ENCODE measurements at regions not wholly inside any gene's neighbourhood (a gene's known extent, or its start where the extent isn't known, plus 50 kb on each side); places are given as distances from the start of the nearest gene placed in this dataset.
"Not testable (repeated sequence)": the region's sequence is repeated elsewhere in the genome, so short reads cannot be mapped to it uniquely, and the experiment has no call there.

GRCh38 chr12:62003226-62003625 lies 257.0 kb upstream of the USP15 start:
- DNase-seq (ENCODE audit: low spot score): no peak

DNA sequence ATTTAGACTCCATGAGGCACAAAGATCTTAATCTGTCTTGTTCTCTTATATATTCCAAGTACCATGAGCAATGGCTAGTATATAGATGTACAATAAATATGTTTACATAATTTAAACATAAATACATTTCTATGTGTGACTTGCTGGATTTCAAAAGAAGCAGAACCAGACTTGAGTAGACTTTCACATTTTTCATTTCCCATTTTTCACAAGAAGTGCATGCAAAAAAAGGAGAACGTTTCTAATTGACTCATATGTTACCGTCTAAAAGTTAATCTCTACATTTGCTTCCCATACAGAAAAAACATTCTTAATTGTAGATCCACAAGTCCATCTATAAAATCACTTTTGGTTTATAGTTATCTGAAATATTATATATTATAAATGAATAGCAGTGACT lies 256.5 kb upstream of the USP15 start:
- DNase-seq (ENCODE audit: low spot score): no peak

DNA sequence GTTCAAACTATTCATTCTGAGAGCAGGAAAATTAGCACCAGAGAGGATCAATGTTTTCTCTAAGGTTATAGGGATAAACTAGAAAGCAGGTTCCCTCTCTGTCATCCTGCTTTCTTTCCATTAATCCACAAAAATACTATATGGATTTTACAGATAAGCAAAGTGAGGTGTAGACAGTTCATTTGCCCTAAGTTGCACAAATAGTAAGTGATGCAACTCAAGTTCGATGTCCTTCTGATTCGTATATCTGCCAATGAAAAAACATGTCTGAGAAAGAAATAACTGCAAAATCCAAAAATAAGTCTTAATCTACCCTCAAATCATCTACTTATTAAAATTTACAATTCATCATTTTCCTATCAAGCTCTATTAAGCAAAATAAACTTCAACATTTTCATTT lies 254.6 kb upstream of the USP15 start:
- no peak for DNase-seq (ENCODE audit: low spot score)

DNA sequence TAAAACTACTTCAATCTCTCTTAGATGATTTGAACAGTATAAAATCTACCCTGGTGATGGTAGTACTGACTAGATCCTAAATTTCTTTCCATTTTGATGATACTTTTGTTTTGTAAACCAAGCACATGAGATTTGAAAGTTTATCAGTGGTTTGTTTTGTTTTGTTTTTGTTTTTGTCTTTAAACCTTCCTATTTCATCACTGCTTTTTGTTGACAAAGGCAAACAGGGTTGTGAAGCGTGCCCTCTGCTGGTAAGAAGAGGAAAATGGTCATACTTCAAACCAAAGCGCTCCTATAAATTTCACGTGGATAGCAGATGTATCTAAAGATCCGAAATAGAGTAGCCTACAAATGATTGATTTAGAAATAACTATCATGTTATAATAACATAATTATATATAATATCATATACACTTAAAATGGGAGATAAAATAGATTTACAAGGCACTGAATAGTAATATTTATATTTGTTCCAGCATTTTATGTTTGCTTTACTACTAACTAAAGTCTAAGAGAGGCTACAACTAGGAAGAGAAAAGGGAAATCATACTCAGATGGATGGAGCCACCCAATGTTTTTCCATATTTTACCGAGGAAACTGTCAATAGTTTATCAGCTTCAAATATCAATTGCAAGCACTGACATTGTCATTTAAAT lies 254.0 kb upstream of the USP15 start:
- DNase-seq (ENCODE audit: low spot score): peak; percentile 11

DNA sequence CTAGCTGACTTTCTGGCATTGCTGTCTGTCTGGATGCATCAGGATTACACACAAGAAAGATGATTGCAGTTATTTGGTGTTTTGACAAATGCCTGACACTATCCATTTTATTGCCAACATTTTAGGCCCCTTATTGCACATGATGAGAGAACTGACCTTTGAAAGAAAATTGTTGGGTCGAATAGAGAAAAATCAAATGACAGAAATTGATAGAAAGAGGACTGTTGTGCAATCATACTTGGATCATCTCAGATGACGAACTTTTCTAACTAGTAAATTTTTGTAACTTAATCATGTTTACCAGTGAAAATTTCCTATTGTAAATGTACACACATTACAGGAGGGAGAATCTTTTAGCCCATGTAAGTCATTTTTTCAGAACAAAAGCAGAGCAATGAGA lies 251.5 kb upstream of the USP15 start:
- DNase-seq (ENCODE audit: low spot score): no peak

- DNase-seq (ENCODE audit: low spot score): no peak
Observed at GRCh38 chr12:62009445-62009844, 250.8 kb upstream of the USP15 start.

- not testable (repeated sequence) for DNase-seq (ENCODE audit: low spot score)
Observed at GRCh38 chr12:62010331-62010906, 249.8 kb upstream of the USP15 start.

- not testable (repeated sequence) for DNase-seq (ENCODE audit: low spot score)
Observed at GRCh38 chr12:62010973-62011372, 249.2 kb upstream of the USP15 start.

DNA sequence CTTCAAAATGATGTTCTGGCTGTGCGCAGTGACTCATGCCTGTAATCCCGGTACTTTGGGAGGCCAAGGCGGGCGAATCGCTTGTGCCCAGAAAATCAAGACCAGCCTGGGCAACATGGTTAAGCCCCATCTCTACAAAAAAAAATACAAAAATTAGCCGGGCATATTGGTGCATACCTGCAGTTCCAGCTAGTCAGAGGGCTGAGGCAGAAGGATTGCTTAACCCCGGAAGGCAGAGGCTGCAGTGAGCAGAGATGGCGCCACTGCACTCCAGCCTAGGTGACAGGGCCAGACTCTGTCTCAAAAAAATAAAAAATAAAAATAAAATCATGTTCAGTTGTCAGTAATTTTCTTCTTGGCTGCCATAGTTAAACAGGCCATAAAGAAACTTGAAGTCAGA lies 245.9 kb upstream of the USP15 start:
- no peak for DNase-seq (ENCODE audit: low spot score)

DNA sequence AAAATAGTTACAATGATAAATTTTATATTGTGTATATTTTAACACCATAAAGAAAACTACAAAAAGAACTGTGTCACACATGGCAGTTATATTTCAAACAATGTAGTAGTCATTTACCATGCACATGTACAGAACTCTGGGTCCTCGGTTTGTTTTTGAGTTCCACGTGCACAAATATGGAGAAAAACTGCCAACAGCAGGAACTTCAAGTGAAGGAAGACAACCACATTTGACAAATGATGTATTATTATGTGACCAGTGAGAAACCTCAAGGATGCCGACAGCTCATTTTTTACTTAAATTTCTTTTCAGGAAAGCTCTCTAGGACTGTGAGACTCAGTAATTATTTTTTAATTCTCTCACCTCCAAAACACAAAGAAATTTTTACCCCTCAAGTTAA lies 244.2 kb upstream of the USP15 start:
- DNase-seq (ENCODE audit: low spot score): no peak

GRCh38 chr12:62021808-62022207 lies 238.4 kb upstream of the USP15 start:
- no peak for DNase-seq (ENCODE audit: low spot score)

GRCh38 chr12:62028536-62028935 lies 231.7 kb upstream of the USP15 start:
- DNase-seq (ENCODE audit: low spot score): no peak

GRCh38 chr12:62032870-62033269 lies 227.3 kb upstream of the USP15 start:
- DNase-seq (ENCODE audit: low spot score): no peak

- DNase-seq (ENCODE audit: low spot score): peak; percentile 75
Observed at GRCh38 chr12:62044450-62045135, 215.6 kb upstream of the USP15 start.

DNA sequence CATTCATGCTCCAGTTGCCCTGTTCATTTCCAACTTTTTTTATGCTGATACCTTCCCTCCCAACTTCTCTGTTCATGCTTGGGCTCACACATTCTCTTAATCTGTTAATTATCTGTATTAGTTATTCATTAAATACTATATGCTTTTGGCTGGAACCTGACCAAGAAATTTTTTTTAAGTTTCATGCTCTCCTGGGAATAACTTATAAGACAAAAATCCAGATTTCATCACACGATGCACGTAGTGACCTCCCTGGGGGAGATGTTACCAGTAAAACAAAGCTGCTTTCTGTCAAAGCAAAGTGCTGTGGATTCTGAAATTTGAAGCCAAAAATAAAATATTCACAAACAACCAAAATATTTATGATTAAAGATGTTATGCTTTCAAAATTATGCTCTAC lies 215.0 kb upstream of the USP15 start:
- DNase-seq (ENCODE audit: low spot score): no peak

- no peak for DNase-seq (ENCODE audit: low spot score)
Observed at GRCh38 chr12:62050785-62051184, 209.4 kb upstream of the USP15 start.

DNA sequence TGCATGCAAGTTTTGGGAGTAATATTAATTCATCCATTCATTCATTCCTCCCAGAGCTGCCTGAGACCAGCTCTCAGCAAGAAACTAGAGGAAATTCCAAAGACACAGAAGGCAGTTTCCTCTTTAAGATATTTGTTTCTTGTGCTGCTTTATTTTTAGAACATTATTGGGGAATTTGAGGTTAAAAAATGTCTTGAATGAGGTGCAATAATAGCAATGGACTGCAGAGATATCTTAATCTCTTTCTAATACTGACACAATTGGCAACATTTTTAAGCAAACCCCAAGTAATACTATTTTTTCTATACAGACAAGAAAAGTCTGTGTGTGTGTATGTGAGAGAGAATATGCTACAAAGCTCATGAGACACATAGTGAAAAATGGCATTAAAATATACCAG lies 190.2 kb upstream of the USP15 start:
- DNase-seq (ENCODE audit: low spot score): no peak

DNA sequence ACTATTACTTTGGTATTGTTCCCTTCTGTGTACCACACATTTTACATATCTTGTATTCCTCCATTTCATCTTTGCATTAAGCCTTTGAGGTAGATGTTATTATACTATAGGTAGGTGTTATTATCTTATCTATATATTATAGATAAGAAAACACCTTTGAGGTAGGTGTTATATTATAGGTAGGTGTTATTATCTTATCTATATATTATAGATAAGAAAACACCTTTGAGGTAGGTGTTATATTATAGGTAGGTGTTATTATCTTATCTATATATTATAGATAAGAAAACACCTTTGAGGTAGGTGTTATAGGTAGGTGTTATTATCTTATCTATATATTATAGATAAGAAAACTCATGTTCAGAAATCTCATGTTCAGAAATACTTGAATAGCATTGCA lies 187.0 kb upstream of the USP15 start:
- DNase-seq (ENCODE audit: low spot score): not testable (repeated sequence)

GRCh38 chr12:62075870-62076269 lies 184.3 kb upstream of the USP15 start:
- DNase-seq (ENCODE audit: low spot score): no peak

DNA sequence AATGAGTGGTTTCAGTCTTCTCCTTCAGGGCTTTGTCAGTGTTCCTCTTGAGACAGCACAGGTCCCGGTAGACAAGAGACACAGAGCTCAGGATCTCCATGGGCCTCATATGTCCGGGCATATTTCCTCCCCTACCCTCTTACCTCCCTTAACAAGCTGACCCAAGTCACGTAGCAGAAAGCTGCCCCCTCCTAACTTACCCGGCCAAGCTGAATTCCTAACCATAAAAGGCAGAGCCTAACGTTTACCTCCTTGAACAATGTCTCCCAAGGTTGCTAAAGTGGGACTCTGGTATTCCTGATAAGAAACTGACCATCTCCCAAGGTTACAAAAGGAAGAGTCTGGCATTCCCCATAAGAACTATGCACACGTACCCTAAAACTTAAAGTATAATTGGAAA lies 182.2 kb upstream of the USP15 start:
- DNase-seq (ENCODE audit: low spot score): peak; percentile 6

DNA sequence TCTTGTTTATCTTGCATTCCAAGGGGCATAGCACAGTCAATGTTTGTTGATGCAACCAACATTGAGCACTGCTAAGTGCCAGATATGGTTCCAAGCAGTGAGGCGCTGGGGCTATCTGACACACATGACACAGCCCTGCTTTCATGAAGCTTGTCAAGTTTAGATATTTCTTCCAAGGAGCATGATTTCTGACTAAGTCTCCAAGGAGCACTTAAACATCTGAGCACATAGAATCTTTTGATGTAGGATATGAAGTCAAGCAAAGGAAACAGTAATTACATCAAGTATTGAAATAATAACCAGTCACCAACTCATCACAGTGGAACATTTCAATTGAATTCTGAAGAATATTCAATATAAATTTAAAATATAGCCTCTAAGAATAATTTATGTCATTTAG lies 177.8 kb upstream of the USP15 start:
- no peak for DNase-seq (ENCODE audit: low spot score)

DNA sequence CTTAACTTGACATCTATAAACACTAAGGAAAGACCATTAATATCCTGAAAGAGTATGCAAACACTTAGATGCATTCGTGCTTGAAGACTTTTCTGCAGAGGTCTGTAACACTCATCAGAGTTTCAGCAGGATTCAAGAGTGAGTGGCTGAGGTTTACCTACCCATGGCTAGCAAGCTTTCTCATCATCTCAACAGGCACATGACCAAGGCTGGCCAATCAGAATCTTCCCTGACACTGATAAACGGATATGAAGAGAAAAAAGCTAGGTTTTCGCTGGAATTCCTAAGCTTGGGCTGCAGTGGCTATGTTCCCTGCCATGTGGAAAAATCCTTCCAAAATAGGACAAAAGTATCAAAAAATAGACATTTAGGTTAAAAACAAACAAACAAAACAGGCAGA lies 162.1 kb upstream of the USP15 start:
- no peak for DNase-seq (ENCODE audit: low spot score)

DNA sequence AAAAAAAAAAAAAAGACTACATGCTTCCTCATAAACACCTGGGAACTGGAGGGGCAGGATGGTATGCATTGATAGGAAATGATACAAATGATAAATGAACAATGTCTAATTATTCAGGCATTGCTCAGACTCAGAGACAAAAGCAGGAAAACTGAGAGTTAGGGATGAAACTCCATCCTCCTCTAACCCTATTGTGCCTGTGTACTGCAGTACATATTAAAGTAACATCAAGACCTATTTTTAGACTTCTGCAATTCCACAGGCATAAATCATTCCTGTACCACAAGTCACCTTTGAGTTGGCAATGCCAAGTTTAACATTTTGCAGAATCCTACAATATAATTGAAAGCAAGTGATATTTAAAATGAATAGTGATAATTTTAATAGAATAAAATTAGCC lies 156.5 kb upstream of the USP15 start:
- DNase-seq (ENCODE audit: low spot score): no peak
